ENCODE measurements at regions not wholly inside any gene's neighbourhood (a gene's known extent, or its start where the extent isn't known, plus 50 kb on each side); places are given as distances from the start of the nearest gene placed in this dataset.

- TF ChIP-seq CTCF (IDR thresholded peaks at IDR 0.05; ENCODE audit: low read depth, low read length, missing control alignments), result no peak
- no peak for DNase-seq (ENCODE audit: low read depth)
- H3K4me3 ChIP-seq (ENCODE audit: low read depth, low read length), result no peak overlapping the region
These were observed 96.0 kb upstream of the CCDC28A start for GRCh38 chr6:138677538-138677937.

- H3K4me3 ChIP-seq (ENCODE audit: low read depth, low read length), result no peak overlapping the region
- no peak for TF ChIP-seq CTCF (IDR thresholded peaks at IDR 0.05; ENCODE audit: low read depth, low read length, missing control alignments)
- DNase-seq (ENCODE audit: low read depth), result no peak
These were observed 95.4 kb upstream of the CCDC28A start for GRCh38 chr6:138678168-138678567.

GRCh38 chr6:138680085-138680484, 93.5 kb upstream of the CCDC28A start:
- no peak for TF ChIP-seq CTCF (IDR thresholded peaks at IDR 0.05; ENCODE audit: low read depth, low read length, missing control alignments)
- no peak for DNase-seq (ENCODE audit: low read depth)
- H3K4me3 ChIP-seq (ENCODE audit: low read depth, low read length), result no peak overlapping the region

- TF ChIP-seq CTCF (IDR thresholded peaks at IDR 0.05; ENCODE audit: low read depth, low read length, missing control alignments), result no peak
- no peak overlapping the region for H3K4me3 ChIP-seq (ENCODE audit: low read depth, low read length)
- DNase-seq (ENCODE audit: low read depth), result no peak
These were observed 91.9 kb upstream of the CCDC28A start for GRCh38 chr6:138681627-138682026.

- no peak overlapping the region for H3K4me3 ChIP-seq (ENCODE audit: low read depth, low read length)
- DNase-seq (ENCODE audit: low read depth), result no peak
- no peak for TF ChIP-seq CTCF (IDR thresholded peaks at IDR 0.05; ENCODE audit: low read depth, low read length, missing control alignments)
These were observed 90.7 kb upstream of the CCDC28A start for GRCh38 chr6:138682704-138683527.

GRCh38 chr6:138685257-138685656, 88.3 kb upstream of the CCDC28A start:
- TF ChIP-seq CTCF (IDR thresholded peaks at IDR 0.05; ENCODE audit: low read depth, low read length, missing control alignments), result no peak
- DNase-seq (ENCODE audit: low read depth), result no peak
- H3K4me3 ChIP-seq (ENCODE audit: low read depth, low read length), result no peak overlapping the region

GRCh38 chr6:138685781-138686180, 87.8 kb upstream of the CCDC28A start:
- no peak for TF ChIP-seq CTCF (IDR thresholded peaks at IDR 0.05; ENCODE audit: low read depth, low read length, missing control alignments)

More at GRCh38 chr6:138685781-138686180, 87.8 kb upstream of the CCDC28A start:
- DNase-seq (ENCODE audit: low read depth), result no peak
- no peak overlapping the region for H3K4me3 ChIP-seq (ENCODE audit: low read depth, low read length)
